HL-60 (cell line): ENCODE measurements at regions not wholly inside any gene's neighbourhood (a gene's known extent, or its start where the extent isn't known, plus 50 kb on each side); places are given as distances from the start of the nearest gene placed in this dataset.

Experiments used
- GABPA ChIP-seq: IDR thresholded peaks from 2 replicates; pipeline ENCODE4 v1.6.1; 2012; ENCODE audit warnings: low read depth
- POLR2AphosphoS5 ChIP-seq: IDR thresholded peaks from 2 replicates; pipeline ENCODE4 v1.6.1; 2012; ENCODE audit warnings: low read depth
- SPI1 ChIP-seq: IDR thresholded peaks from 2 replicates; pipeline ENCODE4 v1.6.1; 2012; ENCODE audit warnings: low read depth, mild to moderate bottlenecking, borderline replicate concordance
- TF ChIP-seq, protein P1 (sequence below): IDR thresholded peaks from one replicate; pipeline ENCODE4 v1.5.1; 2011; ENCODE audit warnings: low read length, control low read depth, inconsistent platforms; ENCODE audit not compliant: insufficient read depth
- TF ChIP-seq, protein P2 (sequence below): IDR thresholded peaks from 2 replicates; pipeline ENCODE4 v1.6.1; 2012; ENCODE audit warnings: low read depth; ENCODE audit not compliant: insufficient replicate concordance

DNA sequence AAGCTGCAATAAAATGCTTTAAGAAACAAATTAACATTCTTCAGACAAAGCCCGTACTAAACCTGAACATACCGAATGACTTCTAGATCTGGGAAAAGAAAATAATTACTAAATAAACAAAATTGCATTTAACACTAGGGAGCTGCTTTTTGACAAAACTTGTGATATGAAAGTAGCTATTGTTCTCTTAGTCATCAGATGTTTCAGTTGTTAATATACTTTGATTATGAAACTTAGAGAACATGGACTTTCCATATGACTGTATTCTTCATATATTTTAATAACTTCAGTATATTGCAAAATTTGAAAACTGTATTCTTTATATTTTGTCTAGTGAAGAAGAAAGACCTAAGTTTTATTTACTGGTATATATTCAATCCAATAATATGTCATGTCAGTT lies 1262.1 kb downstream of the NCAM2 start:
- TF ChIP-seq, protein P1, sequence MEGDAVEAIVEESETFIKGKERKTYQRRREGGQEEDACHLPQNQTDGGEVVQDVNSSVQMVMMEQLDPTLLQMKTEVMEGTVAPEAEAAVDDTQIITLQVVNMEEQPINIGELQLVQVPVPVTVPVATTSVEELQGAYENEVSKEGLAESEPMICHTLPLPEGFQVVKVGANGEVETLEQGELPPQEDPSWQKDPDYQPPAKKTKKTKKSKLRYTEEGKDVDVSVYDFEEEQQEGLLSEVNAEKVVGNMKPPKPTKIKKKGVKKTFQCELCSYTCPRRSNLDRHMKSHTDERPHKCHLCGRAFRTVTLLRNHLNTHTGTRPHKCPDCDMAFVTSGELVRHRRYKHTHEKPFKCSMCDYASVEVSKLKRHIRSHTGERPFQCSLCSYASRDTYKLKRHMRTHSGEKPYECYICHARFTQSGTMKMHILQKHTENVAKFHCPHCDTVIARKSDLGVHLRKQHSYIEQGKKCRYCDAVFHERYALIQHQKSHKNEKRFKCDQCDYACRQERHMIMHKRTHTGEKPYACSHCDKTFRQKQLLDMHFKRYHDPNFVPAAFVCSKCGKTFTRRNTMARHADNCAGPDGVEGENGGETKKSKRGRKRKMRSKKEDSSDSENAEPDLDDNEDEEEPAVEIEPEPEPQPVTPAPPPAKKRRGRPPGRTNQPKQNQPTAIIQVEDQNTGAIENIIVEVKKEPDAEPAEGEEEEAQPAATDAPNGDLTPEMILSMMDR: no peak
- TF ChIP-seq POLR2AphosphoS5 (no peak), GABPA (no peak), SPI1 (no peak)
- TF ChIP-seq, protein P2, sequence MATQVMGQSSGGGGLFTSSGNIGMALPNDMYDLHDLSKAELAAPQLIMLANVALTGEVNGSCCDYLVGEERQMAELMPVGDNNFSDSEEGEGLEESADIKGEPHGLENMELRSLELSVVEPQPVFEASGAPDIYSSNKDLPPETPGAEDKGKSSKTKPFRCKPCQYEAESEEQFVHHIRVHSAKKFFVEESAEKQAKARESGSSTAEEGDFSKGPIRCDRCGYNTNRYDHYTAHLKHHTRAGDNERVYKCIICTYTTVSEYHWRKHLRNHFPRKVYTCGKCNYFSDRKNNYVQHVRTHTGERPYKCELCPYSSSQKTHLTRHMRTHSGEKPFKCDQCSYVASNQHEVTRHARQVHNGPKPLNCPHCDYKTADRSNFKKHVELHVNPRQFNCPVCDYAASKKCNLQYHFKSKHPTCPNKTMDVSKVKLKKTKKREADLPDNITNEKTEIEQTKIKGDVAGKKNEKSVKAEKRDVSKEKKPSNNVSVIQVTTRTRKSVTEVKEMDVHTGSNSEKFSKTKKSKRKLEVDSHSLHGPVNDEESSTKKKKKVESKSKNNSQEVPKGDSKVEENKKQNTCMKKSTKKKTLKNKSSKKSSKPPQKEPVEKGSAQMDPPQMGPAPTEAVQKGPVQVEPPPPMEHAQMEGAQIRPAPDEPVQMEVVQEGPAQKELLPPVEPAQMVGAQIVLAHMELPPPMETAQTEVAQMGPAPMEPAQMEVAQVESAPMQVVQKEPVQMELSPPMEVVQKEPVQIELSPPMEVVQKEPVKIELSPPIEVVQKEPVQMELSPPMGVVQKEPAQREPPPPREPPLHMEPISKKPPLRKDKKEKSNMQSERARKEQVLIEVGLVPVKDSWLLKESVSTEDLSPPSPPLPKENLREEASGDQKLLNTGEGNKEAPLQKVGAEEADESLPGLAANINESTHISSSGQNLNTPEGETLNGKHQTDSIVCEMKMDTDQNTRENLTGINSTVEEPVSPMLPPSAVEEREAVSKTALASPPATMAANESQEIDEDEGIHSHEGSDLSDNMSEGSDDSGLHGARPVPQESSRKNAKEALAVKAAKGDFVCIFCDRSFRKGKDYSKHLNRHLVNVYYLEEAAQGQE: no peak
